Left hindlimb (tissue), 1 donor: ENCODE measurements at regions not wholly inside any gene's neighbourhood (a gene's known extent, or its start where the extent isn't known, plus 50 kb on each side); places are given as distances from the start of the nearest gene placed in this dataset.

Source experiments
- DNase-seq: peaks from one replicate; pipeline ENCODE4 v3.0.0-alpha.2; 2018

GRCh38 chr15:39130556-39131379 is 450.1 kb upstream of the THBS1 start:
- DNase-seq = no peak

GRCh38 chr15:39131609-39132008 is 449.3 kb upstream of the THBS1 start:
- no peak for DNase-seq

GRCh38 chr15:39132070-39132469 is 448.8 kb upstream of the THBS1 start:
- DNase-seq = no peak

DNA sequence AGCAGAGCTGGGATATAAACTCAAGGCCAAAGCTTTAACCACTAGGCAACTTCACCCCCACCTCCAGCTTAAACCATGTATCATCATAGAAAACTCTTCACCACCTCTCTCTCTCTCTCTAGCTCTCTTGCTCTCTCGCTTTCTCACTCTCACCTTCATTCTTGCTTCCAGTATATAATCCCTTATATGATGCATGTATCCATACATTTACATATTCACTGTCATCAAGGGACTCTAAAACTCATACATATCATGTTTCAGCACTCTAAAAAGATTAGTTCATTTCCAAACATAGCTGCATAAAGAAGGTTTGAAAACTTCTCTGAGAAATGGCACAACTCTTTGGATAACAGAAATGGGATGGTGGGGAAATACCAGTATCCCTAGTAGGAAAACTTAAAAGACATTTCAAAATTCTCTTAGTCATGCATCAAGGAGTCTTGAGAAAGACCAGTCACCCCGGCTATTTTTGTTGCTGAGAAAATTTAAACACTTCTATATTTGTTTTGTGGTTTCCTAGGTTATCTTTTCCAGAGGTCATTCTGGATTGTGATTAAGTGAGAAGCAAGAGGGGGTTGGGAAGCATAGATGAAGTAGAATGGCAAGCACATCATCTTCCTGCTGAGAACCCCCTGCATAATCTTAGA is 447.8 kb upstream of the THBS1 start:
- no peak for DNase-seq

- DNase-seq = no peak
These were observed 446.6 kb upstream of the THBS1 start for GRCh38 chr15:39134282-39134681.

DNA sequence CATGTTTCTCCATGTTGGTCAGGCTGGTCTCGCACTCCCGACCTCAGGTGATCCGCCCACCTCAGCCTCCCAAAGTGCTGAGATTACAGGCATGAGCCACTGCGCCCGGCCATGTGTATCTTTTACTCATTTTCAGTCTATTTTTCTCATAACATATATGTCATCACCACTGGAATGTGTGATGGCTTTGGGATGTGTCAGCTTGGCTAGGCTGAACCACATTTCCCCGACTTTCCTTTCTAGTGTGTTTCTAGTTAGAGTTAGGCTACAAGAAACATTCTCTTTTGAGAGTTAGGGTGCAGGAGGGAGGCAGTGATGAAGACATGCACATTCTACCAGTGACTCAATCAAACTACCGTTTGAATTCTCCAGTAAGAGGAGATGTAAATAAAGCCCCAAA is 444.9 kb upstream of the THBS1 start:
- DNase-seq = no peak

- no peak for DNase-seq
These were observed 441.3 kb upstream of the THBS1 start for GRCh38 chr15:39139431-39140059.

- no peak for DNase-seq
These were observed 440.7 kb upstream of the THBS1 start for GRCh38 chr15:39140060-39140604.

- no peak for DNase-seq
These were observed 438.4 kb upstream of the THBS1 start for GRCh38 chr15:39142500-39142899.

GRCh38 chr15:39143479-39143878 is 437.4 kb upstream of the THBS1 start:
- DNase-seq = no peak

- no peak for DNase-seq
These were observed 436.8 kb upstream of the THBS1 start for GRCh38 chr15:39144051-39144450.

GRCh38 chr15:39144613-39145499 is 436.0 kb upstream of the THBS1 start:
- no peak for DNase-seq

- DNase-seq = no peak
These were observed 434.8 kb upstream of the THBS1 start for GRCh38 chr15:39145854-39146625.

GRCh38 chr15:39149636-39150150 is 431.2 kb upstream of the THBS1 start:
- DNase-seq = no peak

DNA sequence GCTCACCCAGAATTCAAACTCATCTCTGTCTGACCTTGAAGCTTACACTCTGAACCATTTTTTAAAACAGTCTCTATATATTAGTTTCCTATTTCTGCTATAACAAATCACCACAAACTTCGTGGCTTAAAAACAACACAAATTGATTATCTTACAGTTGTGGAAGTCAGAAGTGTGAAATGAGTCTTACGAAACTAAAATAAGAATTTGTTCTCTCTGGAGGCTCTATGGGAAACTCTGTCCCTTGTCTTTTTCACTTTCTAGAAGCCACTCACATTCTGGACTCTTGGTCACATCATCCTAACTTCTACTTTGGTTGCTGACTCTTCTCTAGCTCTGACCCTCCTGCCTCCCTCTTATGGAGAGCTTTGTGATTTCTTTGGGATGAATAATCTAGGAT is 429.3 kb upstream of the THBS1 start:
- DNase-seq = no peak

DNA sequence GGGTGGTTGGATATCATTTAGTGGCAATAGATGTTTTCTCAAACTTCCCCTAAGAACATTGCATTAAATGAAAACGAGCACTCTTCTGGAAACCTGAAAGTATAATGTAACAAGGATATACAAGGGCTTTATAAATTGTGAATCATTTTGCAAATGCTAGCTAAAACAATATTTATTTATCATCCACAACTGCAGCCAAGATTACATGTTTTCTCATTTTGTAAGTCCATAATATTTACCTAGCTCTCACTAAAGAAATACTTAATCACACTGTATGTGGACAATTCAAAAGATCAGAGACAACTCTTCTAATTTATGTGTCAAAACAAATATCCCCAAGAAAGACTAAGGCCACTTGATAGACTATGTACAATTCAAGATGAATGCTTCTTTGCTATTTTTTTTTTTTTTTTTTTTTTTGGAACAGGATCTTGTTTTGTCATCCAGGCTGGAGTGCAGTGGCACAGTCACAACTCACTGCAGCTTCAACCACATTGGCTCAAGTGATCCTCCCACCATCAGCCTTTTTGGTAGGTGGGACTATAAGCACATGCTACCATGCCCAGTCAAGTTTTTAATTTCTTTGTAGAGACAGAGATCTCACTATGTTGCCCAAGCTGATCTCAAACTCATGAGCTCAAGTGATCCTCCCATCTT is 427.7 kb upstream of the THBS1 start:
- no peak for DNase-seq

GRCh38 chr15:39153716-39154115 is 427.2 kb upstream of the THBS1 start:
- DNase-seq = no peak

DNA sequence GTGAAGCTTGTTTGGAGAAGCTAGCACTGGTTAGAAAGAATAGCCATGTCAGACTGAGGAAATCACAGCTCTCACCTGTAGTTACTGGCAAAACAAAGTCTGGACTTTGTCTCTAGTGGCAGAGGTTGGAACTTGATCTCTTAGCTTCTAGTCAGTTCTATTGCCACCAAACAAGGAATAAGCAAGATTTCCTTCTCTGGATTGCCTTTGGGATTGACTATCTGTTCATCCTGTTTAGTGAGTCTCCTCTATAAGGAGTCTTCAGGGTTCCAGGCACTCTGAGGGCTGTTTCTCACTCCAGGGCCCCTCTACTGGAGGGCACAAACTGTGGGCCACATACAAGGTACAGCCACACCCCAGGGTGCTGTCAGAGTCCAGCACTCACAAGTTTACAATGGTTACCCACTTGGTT is 426.6 kb upstream of the THBS1 start:
- no peak for DNase-seq

GRCh38 chr15:39154776-39155175 is 426.1 kb upstream of the THBS1 start:
- no peak for DNase-seq

DNA sequence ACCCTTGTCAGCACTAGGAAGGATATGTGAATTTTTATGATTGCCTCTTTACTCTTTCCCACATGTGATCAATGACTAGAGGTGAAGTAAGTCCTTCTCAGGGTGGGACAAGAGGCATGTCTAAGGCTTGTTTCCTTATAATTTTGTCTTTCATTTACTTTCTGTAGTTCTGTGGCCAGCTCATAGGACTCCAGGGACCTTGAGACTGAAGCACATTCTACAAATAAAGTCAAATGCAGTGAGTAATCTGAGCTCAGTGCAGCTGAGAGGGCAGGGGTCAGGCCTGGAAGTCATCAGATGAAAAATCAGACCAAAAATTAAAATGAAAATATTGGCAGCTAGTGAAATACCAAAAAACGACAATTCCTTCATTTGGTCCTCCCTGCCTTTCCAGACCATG is 424.7 kb upstream of the THBS1 start:
- no peak for DNase-seq

DNA sequence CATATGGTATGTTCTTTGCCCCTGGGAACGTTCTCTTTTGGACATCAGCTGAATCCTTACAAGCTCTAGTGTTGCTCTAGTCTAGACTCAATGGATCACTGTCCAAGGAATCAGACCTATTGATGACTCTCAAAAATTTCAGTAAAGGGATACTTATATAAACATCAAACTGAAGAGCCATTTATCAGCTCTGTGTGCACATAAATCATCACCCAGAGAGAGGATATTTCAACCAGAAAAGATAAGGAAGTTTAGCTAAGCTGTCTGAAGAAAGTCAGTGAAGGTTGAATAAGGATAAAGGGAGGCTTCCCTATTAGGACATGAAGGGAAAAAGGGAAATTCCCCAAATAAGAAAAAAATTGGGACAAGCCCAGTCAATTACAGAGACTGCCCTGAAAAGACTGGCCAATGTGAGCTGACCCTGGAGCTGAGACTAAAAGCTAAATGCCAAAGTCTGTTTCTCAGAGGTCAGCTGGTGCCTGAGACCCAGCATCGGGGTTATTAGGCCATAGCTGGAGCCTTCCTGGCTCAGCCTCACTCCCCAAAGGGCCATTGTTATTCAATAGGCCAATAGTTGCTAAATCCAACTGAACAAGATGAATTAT is 424.1 kb upstream of the THBS1 start:
- DNase-seq = no peak
